HL-60/S4 treated with retinoic acid at 250 ng/mL for 4 days and 3 days (cell line): ENCODE measurements at regions not wholly inside any gene's neighbourhood (a gene's known extent, or its start where the extent isn't known, plus 50 kb on each side); places are given as distances from the start of the nearest gene placed in this dataset.
"Not testable (repeated sequence)": the region's sequence is repeated elsewhere in the genome, so short reads cannot be mapped to it uniquely, and the experiment has no call there.

Source experiments
- in situ Hi-C: fragments of 300-500 bp; cut with MboI; formaldehyde crosslinking; loops from 2 replicates; pipeline ENCODE4 v1.7.0; 2022; ENCODE audit warnings: low sequenced_read_pairs

DNA sequence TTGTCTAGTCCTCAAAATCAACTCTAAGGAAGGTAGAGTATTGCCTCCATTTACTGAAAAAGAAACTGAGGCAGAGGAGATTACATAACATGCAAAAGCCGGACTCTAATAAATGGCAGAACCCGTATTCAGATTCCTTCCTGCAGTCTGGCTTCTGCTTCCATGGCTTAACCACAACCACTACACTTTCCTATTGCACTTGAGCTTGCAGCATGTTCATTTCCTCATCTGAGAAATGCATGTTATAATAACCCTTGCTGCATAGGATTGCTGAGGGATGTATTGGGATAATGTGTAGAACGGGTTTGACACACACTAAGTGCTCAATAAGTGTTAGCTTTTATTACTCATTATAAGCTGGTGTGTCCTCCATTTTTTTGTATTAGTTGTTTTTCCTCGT is 87.9 kb upstream of the GDNF start:
- in situ Hi-C loops = not testable (repeated sequence)

DNA sequence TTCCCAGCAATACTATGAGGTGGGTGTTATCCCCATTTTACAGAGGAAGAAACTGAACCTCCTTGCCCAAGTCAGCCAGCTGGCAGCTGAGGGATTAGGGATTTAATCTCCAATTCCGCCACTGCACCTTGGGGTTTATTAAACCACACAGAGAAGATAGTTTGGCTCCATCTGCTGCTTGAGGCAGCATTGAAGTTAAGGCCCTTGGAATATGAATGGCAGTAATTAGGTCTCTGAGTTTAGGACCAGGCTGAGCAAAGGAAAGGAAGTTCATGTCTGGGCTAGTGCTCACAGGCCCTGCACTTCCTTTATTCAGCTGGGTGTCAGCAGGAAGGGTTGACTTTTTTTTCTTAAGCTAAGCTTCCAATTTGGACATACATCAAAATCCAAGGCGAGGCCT is 86.9 kb upstream of the GDNF start:
- in situ Hi-C loops = no loop called here

DNA sequence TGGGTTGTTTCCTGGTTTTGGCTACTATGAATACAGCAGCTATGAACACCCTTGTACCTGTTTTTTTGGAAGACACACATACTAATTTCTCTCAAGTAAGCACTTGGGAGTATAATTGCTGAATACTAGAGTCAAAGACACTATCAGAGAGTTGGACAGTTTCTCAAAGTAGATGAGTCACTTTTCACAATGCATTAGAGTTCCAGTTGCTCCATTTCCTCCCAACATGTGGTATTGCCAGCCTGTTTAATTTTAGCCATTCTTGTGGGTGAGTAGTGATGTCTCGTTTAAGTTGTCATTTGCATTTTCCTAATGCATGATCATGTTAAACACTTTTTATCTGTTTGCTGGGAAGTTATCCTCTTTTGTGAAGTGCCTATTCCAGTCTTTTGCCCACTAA is 81.6 kb upstream of the GDNF start:
- in situ Hi-C loops = no loop called here

DNA sequence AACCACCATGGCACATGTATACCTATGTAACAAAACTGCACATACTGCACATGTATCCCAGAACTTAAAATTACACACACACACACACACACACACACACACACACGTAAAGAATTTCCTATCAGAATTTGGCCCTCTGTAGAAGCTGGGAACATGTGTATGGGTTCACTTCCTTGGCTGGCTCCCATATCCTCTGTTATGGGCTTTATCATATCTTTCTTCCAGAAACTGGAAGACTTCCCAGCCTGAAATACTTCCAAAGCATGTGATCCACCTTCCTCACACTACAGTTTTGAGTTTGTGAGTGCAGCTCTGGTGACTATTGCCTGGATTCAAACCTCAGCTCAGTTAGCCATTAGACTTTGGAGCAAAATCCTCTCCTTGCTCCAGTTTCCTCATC is 78.6 kb upstream of the GDNF start:
- in situ Hi-C loops = no loop called here

DNA sequence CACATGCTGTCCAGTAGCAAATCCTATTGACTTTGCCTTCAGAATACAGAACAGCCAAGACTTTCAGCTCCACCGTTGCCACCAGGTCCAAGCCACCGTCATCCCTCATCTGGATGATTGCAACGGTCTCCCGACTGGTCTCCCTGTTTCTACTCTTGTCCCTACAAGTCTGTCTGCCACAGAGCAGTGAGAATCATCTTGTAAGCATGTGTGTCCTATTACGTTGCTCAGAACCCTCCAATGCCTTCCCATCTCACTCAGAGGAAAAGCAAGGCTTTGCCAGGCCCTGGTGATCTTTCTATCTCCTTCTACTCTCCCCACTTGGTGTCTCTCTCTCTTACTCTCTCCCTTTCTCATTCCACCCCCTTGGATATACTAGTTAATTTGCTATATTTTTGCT is 76.7 kb upstream of the GDNF start:
- in situ Hi-C loops = no loop called here

DNA sequence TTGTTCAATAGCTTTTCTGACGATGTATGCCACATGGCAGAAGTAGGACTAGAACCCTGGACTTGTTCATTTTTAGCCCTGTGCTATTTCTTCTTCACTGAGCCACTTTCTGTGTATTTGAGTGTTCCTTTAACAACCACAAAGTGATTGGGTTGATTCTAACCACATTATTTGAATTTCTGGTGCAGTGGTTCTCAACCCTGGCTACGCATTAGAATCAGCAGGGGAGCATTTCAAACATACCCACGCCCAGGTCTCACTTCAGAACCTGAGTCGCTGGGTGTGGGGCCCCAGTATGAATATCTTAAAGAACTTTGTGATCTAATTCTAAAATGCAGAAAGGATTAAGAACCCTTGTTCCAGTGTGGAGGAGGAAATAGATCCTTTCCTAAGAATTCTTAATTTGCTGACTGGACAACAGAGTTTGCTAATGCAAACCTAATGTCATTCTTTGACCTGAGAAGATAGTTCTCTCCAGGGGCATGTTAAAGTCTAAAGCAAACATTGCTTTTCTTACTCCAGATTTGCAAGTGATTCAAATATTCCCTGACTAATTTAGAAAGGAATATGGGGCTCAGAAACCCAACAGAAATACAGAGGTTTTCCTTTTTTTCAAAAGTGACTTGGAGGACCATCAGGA is 75.4 kb upstream of the GDNF start:
- in situ Hi-C loops = no loop called here

DNA sequence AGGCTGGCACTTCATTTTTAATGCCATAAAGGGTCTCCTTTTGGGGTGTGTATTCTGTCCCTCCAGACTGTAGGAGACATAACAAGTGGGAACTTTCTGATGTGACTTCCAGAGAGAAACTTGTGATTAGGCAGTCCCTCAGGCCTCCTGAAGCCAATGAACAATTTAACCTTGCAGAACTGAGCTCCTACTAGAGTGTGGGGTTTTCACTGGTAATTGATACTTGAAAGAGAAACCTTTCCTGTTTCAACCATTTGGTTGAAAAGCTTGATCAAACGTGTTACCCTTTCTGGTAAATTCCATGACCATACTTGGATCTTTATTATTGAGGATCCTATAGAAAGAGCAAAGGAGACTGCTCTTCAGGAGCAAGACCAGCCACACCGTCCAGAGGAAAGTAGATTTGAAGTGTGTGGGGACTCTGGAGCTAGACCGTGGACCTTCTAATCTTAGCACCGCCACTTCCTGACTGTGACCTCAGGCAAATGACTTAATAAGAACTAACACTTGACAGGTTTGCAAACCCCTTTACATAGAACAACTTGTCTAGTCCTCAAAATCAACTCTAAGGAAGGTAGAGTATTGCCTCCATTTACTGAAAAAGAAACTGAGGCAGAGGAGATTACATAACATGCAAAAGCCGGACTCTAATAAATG is 69.9 kb upstream of the GDNF start:
- in situ Hi-C loops = not testable (repeated sequence)

DNA sequence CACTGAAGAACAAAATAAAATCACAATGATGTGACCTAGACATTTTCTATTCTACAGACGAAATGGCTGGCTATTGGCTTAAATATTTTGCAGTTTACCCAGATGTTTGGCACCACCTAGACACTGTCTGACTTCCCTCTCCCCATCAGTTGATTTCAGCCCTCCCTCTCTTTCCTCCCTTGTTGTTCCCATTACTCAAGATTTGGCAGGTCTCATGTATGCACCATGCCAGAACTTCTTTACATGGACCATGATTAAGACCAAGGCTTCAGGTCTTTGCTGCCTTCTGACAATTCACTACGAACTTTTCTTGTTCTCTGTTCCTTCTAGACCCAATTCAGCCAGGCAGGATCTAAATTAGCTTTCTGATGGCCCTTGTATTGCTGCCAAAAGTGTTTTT is 66.6 kb upstream of the GDNF start:
- in situ Hi-C loops = no loop called here

DNA sequence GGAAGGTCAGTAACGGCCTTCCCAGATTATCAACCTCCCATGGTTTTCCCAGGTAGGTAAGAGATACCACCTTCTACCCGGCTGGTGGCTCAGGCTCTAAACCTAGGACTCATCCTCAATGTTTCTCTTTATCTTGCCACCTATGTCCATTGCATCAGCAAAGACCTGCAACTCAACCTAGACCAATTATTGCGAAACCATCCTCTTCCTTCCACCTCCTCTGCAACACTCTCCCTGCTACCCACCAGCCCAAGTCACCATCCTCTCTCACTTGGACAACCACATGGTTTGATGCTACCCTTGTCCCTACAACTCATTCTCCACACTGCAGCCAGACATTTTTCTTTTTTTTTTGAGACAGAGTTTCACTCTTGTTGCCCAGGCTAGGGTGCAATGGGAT is 65.4 kb upstream of the GDNF start:
- in situ Hi-C loops = no loop called here

DNA sequence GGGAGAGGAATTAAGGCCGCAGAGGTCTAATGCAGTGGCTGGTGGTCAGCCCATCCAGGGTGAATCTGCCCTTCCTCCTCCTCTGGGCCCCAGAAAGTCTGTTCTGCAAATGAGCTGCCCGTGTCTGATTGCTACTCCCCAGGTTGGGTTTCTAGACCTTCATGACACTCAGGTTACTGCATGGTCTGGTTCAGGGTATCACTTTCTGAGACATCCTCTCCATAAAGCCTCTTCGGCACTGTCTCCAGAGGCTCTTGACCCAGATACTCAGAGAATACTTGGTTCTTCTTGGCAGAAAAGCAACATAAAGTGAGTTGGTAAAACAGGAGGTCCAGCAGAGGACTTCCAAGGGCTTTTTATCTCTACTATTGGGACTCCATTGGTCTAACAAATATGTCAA is 62.5 kb upstream of the GDNF start:
- in situ Hi-C loops = no loop called here

DNA sequence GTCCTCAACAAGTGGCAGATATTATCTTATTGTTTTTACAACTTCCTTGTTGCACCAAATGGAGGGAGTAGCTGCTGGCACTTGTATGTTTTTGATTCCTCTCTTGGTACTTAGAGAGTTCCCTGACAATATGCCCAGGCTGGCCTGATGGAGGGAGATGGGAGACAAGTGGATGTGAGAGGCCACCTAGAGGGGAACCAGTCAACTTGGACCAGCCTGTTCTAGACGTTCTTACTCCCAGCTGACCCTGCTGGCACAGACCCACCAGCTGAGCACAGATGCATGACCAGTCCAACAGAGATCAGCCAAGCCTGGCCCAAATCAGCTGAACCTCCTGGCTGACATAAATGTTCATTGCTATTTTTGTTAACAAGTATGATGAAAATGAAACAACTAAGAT is 60.9 kb upstream of the GDNF start:
- in situ Hi-C loops = no loop called here

DNA sequence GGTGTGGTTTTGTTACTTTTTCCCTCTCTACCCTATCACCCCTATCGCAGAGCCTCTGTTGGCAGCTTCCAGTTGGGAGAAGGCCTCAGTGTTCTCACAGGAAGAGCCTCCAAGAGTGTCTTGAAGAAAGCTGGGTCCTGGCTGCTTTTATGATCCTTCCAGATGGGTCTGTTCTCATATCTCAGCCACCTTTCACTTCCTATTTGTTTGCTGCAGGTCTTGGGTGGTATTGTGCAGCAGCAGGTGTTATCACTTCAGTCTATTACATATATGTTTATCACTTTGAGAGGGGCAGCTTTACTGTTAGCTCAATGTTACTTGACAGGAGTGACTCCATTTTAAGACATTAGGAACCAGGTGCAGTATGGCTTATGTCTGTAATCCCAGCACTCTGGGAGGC is 59.2 kb upstream of the GDNF start:
- in situ Hi-C loops = no loop called here

DNA sequence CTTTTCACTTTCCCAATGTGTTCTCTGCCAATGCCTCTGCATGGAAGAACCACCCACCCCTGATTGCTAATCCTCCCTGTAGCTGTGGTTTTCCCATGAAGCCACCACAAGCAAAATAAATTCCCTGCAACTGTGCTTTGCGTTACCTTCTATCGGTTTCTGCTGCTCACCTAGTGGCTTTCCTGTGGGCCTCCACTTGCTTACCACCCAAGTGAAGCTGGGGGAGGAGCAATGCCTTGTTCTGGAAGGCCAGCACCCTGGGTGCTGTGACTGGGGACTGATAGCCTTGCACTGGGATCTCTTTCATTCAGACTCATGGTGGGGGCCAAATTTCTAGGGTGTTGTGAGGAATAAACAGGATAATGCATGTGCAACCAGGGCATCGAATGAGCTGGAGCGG is 56.3 kb upstream of the GDNF start:
- in situ Hi-C loops = no loop called here

DNA sequence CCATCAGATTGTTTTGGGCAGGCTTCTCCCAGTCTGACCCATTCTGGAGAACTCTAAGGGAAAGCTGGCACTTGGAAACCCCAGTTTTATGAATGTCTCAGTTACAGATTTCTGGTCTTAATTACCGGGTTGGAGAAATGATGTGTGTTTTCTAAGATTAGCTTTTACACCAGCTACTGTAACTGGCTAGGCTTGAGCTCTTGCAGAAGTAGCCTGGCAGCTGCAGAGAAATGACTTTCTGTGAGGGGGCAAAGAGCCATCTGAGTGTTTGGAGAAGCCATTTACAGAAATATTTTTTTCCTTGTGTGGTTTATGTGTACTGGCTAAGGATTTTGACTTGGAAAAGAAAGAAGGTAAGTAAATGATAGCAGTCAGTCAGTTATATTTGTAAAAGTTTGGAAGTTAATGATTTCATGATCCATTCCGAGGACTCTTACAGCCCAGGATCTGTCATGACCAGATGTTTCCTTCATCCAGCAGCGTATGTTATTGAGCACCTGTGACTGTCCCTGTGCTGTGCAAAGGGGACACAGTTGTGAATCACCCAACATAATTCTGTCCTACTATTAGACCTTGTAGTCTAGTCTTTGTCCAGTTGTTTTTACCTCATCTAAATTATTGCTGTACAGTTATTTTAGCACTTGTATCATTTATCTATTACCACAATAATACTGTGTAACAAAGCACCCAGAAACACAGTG is 53.7 kb upstream of the GDNF start:
- in situ Hi-C loops = no loop called here

DNA sequence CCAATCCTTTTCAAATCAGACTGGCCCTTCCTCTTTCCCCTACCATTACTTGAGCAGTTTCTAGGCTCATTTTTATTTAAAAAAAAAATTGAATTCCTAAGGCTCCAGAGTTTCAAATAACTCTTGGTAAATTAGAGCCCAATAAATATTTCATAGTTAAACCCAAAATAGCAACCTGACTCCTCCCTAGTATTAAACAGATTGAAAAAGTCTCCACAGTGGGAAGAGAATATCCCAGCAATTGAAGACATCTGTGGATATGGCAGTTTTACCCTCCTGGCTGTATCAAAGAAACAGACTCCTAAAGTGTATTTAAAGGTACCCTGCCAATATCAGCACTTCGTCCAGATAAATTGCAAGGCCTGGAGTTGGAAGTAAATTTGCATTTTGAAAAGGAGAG is 52.7 kb upstream of the GDNF start:
- in situ Hi-C loops = no loop called here

DNA sequence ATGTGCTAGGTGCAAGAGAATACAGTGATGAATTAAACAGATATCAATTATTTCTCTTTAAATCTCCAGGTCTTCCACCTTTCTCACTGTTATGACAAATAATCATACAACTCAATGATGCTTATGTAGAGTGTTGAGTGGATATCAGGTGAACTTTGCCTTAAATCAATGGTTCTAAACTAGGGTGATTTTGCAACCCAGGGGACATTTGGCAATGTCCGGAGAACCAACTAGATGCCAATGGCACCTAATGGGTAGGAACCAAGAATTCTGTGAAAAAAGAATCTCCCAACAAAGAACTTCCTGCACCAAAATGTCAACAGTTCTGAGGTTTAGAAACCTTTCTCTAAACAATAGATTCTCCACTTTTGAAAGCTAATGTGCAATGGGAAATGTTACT is 52.0 kb upstream of the GDNF start:
- in situ Hi-C loops = no loop called here

DNA sequence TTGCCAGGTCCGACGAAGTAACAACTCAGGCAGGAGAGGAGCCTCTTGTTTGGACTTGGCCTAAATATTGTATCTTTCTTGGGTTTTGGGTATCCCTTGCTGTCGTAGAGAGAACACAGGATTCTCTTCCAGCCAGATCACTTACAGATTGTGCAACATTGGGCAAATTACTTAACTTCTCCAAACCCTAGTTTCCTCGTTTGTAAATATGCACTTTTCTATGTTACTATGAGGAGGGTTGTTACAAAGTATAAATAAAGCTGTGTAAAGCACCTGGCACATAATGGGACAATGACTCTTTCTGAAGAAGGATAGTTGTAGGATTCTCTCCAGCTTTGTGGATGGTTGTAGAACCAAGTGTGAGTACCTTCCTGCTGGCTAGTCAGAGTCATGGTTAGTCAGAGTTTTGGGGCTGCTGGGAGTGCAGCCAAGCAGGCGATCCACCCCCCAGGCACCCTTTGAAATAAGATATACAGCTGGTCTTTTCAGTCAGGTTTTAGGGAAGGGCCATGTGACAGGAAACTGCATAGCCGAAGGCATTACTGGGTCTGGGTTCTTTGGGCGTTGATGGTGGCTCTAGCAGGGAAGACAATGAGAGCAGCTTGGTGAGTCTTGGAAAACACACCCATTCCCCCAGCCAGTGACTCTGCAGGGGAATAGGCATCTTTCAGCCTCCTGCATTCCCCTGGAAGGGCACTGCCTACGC is 49.9 kb upstream of the GDNF start:
- in situ Hi-C loops = no loop called here
